NOMO-1 treated with dmso at 0.1 percent for 144 hours (cell line): ENCODE measurements at regions not wholly inside any gene's neighbourhood (a gene's known extent, or its start where the extent isn't known, plus 50 kb on each side); places are given as distances from the start of the nearest gene placed in this dataset.
"Not testable (repeated sequence)": the region's sequence is repeated elsewhere in the genome, so short reads cannot be mapped to it uniquely, and the experiment has no call there.

Experiments
- DNase-seq: peaks from one replicate; lab custom pipeline; 2025; ENCODE audit not compliant: unreplicated experiment; lab: John Stamatoyannopoulos, UW

DNA sequence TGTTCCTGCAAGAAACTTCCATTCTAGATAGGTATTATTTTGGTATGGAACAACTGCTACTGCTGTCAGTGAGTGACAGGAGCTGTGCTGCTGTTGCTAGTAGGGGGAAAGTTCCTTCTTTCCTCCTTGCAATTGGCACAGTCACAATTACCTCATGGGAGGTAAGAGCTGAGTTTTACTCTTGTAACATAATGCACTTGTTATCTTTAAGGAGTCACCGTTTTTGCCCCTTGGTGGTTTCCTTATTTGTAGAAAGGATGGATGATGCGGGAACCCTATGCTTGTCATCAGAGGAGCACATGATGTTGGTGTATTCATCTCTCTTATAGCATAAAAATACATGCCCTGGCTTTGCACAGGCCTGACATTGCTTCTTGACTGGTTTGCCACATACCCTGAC, 234.7 kb upstream of the NPY start:
- no peak for DNase-seq

DNA sequence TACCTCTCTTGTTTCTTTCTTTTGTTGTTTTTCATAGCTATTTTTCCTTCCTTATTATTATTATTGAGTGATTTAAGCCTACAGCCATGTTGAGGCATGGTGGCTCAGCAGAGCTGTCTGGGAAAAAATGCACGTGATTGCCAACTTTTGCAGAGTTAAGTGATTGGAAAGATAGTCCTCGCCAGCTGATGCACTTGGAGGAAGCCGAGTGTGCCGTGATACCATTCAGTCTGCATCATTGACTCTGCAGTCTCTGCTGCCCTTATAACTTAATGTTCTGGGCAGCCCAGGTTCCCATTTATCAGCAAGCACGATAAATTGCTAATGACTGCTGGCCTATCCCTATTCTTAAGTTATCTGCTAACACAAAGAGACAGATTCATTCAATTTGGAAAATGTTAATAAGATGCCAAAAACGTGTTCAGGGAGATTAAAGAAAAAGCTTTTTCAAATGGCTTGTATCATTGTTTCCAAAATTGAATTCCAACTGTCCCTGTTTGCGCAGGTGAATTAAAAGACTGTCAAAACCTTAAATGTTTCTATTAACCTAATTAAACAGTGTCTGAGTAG, 232.9 kb upstream of the NPY start:
- no peak for DNase-seq

DNA sequence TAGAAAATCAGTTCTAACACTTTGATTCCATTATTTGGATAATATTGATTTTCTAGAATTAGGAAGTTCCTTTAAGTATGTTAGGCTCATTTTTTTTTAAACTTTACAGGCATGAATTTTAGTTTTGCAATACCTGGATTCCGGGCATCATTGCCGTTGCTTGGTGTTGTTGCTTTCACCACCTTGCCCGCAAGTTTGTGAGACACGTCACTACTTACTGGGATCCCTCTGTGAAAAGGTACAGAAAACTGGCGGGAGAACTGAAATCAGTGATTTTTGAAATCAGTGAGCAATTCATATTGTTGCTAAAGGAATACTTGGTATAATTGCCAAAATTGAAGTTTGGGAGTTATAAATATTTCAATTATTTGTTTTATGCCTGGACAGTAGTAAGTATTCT, 232.3 kb upstream of the NPY start:
- no peak for DNase-seq

- peak; percentile 72 for DNase-seq
Measured at GRCh38 chr7:24052572-24053260, 231.3 kb upstream of the NPY start.

DNA sequence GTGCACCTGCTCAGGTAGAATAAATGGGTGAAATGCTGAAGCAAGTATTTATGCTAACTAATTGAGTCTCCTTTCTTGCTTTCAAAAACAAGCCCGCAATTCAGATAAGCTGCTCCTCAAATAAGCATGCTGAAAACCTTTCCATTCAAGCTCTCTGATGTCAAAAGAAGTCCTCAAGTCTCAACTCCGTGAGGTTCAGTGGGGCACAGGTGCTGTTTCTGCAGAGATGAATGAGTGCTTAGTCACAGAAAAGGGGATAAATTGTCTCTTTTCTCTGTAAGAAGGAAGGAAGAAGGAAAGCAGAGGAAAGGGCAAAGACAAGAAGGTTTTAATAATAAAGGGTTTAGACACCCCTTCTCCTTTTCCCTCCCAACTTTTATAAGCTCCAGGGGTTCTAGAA, 229.8 kb upstream of the NPY start:
- DNase-seq: no peak

DNA sequence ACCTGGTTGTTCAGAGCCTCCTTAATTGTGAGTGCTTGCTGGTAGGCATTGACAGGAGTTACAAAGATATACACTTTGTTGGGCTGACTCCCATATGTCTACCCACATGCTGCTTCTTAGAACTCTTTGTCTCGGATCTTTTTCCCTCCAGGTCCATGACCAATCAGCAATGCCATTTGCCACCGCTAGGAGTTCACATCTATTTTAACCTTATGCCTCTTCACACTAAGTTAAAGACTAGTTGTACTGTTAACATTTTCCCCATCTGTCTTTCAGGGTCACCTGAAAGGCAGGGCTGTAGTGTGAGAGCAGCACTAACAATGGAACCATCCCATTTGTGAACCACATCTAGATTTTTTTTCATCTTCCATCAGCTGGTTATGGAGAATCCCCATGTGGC, 226.7 kb upstream of the NPY start:
- no peak for DNase-seq

DNA sequence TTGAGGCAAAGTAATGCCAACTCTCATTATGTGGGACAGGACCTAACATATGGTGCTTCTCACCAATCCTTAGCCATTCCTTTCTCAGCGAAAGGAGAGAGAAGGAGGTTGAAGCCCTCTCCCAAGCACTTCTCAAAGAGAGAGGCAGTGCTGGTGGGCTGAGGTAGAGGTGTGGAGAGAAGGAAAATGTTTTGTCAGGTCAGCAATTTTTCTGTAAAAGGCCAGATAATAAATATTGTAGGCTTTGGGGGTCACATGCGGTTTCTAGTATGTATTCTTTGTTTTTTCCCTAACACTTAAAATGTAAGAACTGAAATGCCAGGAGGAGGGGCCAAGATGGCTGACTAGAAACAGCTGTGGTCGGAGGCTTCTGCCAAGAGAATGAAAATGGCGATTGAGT, 225.0 kb upstream of the NPY start:
- DNase-seq: no peak

DNA sequence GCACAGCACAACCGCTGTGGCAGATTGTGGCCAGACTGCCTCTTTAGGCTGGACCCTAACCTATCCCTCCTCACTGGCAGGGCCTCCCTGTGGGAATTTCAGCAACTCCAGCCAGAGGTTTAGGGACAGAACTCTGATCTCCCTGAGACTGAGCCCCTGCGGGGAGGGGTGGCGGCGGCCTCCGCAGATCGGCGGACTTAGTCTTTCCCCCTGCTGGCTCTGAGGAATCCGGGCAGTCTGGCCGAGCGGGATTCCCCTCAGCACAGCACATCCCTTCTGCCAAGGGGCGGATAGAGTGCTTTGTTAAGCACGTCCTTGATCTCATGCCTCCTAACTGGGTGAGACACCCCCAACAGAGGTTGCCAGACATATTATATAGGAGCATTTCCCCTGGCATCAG, 224.2 kb upstream of the NPY start:
- DNase-seq: no peak

- DNase-seq: no peak
Measured at GRCh38 chr7:24063721-24064120, 220.3 kb upstream of the NPY start.

- no peak for DNase-seq
Measured at GRCh38 chr7:24069751-24070150, 214.2 kb upstream of the NPY start.

- no peak for DNase-seq
Measured at GRCh38 chr7:24073651-24074420, 210.2 kb upstream of the NPY start.

GRCh38 chr7:24075426-24075810, 208.6 kb upstream of the NPY start:
- no peak for DNase-seq

- DNase-seq: no peak
Measured at GRCh38 chr7:24082826-24083225, 201.2 kb upstream of the NPY start.

DNA sequence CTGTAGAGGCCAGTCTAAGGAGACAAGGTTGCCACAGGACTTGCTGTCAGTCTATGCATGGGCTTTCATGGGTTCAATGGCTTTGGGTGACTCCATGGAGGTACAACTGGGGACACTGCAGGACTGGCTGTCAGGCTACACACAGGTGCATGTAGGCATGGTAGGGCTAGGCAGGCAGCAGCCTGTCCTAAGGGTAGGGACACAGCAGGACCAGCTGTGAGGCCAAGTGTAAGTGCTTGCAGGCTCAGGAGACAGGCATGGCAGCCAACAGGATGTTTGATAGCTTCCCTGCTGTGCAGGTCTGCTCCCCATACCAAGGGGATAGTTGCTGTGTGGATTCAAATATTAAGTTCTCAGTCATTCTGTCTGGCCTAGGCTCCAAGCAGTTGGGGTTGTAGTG, 181.0 kb upstream of the NPY start:
- DNase-seq: no peak

- no peak for DNase-seq
Measured at GRCh38 chr7:24108906-24109376, 175.0 kb upstream of the NPY start.

DNA sequence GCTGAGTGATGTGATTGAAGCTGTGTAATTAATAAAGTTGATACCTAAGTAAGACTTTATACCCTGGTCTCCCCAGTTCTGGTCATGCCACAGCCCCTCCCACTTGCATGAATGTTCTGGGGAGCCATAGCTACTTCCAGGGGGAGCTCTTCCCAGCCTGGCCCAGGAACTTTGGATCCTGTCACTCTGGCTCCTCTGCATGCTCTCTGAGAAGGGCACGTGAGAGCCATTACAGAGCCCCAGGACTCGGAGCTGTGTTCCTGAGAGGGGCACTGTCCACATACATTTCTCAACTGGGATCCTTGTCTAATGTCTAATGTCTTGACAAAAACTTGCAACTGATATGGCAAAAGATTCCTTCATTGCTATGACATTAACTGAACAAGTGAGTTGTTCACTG, 173.9 kb upstream of the NPY start:
- DNase-seq: no peak

- no peak for DNase-seq
Measured at GRCh38 chr7:24113506-24113905, 170.5 kb upstream of the NPY start.

DNA sequence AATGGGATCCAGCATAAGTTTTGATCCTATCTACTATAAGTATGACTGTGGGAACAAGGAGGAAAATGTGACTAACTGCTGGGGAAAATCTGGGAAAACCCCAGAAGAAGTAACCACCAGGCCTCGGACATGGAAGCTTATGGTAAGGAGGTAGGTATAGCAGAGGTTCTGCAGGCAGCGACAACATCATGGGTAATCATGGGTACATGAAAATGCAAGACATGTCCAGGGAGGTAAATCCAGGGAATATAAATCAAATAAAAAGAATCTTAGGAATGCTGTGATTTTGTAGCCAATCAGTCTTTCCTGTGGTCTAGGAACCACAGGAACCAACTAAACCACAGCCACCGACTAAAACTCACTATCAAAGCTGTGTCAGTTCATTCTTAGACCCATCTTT, 168.3 kb upstream of the NPY start:
- no peak for DNase-seq

DNA sequence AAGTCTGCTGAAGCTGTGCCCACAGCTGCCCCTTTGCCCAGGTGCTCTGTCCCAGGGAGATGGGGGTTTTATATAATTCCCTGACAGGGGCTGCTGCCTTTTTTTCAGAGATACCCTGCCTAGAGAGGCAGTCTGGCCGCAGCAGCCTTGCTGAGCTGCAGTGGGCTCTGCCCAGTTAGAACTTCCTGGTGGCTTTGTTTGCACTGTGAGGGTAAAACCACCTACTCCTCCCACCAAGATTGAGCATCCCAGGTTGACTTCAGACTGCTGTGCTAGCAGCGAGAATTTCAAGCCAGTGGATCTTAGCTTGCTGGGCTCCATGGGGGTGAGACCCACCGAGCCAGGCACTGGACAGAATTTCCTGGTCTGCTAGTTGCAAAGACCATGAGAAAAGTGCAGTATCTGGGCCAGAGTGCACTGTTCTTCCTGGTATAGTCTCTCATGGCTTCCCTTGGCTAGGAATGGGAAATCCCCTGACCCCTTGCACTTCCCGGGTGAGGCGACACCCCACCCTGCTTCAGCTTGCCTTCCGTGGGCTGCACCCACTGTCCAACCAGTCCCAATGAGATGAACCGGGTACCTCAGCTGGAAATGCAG, 166.0 kb upstream of the NPY start:
- not testable (repeated sequence) for DNase-seq

GRCh38 chr7:24119852-24120251, 164.1 kb upstream of the NPY start:
- DNase-seq: no peak

DNA sequence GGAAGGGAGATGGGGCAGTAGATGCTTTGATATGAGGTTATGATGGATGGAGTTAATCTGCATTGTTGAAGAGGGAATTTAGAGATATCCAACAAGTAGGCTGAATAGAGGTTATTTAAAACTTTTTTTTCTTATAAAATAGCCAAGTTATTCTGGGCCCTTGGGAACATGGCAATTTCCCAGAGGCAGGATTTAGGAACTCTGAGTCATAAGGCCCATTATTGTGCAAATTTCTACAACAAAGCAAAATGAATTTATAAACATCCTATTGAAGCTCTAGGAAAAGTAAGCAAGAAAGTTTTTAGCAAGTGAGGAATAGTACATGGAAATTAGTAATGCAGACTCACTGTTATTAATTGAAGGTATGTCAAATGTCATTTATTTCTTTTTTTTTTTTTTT, 160.9 kb upstream of the NPY start:
- no peak for DNase-seq

GRCh38 chr7:24125765-24126164, 158.2 kb upstream of the NPY start:
- no peak for DNase-seq
